Posterior cingulate gyrus (tissue), 11 donors: ENCODE measurements at regions not wholly inside any gene's neighbourhood (a gene's known extent, or its start where the extent isn't known, plus 50 kb on each side); places are given as distances from the start of the nearest gene placed in this dataset.
A peak's percentile ranks its signal among the peaks of the same experiment; 100 is the strongest.
"Not testable (repeated sequence)": the region's sequence is repeated elsewhere in the genome, so short reads cannot be mapped to it uniquely, and the experiment has no call there.

Source experiments
- DNase-seq, 10 donors: peaks; one replicate each; pipeline versions ENCODE4 v3.0.0 to v3.0.0-alpha.2; 2020 to 2021; ENCODE audit warnings: mixed read lengths in 3 of 10
- intact Hi-C: fragments of 100-400 bp; cut with DNase I; formaldehyde crosslinking; loops from one replicate; pipeline ENCODE4 v1.15.1; 2023

- intact Hi-C loops = no loop called here
- DNase-seq = no peak
Measured at GRCh38 chr4:183812567-183812966, 92.5 kb upstream of the STOX2 start.

- intact Hi-C loops = no loop called here
- DNase-seq = no peak
Measured at GRCh38 chr4:183814461-183814860, 90.6 kb upstream of the STOX2 start.

GRCh38 chr4:183816077-183816476, 89.0 kb upstream of the STOX2 start:
- DNase-seq = no peak
- intact Hi-C loops = no loop called here

GRCh38 chr4:183816882-183817509, 88.1 kb upstream of the STOX2 start:
- DNase-seq = no peak
- intact Hi-C loops = no loop called here

- intact Hi-C loops, DNase-seq: not testable (repeated sequence)
Measured at GRCh38 chr4:183818591-183818990, 86.5 kb upstream of the STOX2 start.

- intact Hi-C loops = no loop called here
- DNase-seq = no peak
Measured at GRCh38 chr4:183821076-183821853, 83.8 kb upstream of the STOX2 start.

- intact Hi-C loops = no loop called here
- DNase-seq = no peak
Measured at GRCh38 chr4:183823434-183823833, 81.7 kb upstream of the STOX2 start.

- intact Hi-C loops = no loop called here
- DNase-seq = no peak
Measured at GRCh38 chr4:183825346-183825745, 79.8 kb upstream of the STOX2 start.

- no peak for DNase-seq
Measured at GRCh38 chr4:183826461-183826860, 78.6 kb upstream of the STOX2 start.

GRCh38 chr4:183828125-183828524, 77.0 kb upstream of the STOX2 start:
- intact Hi-C loops = no loop called here
- no peak for DNase-seq

More at GRCh38 chr4:183826461-183826860, 78.6 kb upstream of the STOX2 start:
- intact Hi-C loops = no loop called here

- intact Hi-C loops = no loop called here
Measured at GRCh38 chr4:183828839-183829238, 76.3 kb upstream of the STOX2 start.

GRCh38 chr4:183830438-183830985, 74.6 kb upstream of the STOX2 start:
- no peak for DNase-seq
- intact Hi-C loops = no loop called here

More at GRCh38 chr4:183828839-183829238, 76.3 kb upstream of the STOX2 start:
- DNase-seq = no peak

- intact Hi-C loops = no loop called here
- no peak for DNase-seq
Measured at GRCh38 chr4:183831026-183831446, 74.1 kb upstream of the STOX2 start.

GRCh38 chr4:183831683-183832082, 73.4 kb upstream of the STOX2 start:
- DNase-seq = no peak
- intact Hi-C loops = no loop called here

- DNase-seq = no peak
Measured at GRCh38 chr4:183832776-183833450, 72.2 kb upstream of the STOX2 start.

GRCh38 chr4:183834252-183834651, 70.9 kb upstream of the STOX2 start:
- intact Hi-C loops = no loop called here
- peak in 8 of 10 donors; percentile 45 to 92 (median 64) for DNase-seq

More at GRCh38 chr4:183832776-183833450, 72.2 kb upstream of the STOX2 start:
- intact Hi-C loops = no loop called here

- intact Hi-C loops = loop anchor here (5.0 kb wide), 1 partner anchor 415 kb away; no protein-coding TSS in a partner anchor
- DNase-seq = no peak
Measured at GRCh38 chr4:183837222-183837621, 67.9 kb upstream of the STOX2 start.

GRCh38 chr4:183838987-183839712, 66.0 kb upstream of the STOX2 start:
- DNase-seq = no peak
- intact Hi-C loops = loop anchor here (5.0 kb wide), 1 partner anchor 413 kb away; no protein-coding TSS in a partner anchor

GRCh38 chr4:183840311-183840710, 64.8 kb upstream of the STOX2 start:
- intact Hi-C loops = loop anchor here (1.0 to 5.0 kb wide), 4 partner anchors 67 to 328 kb away; partner anchors contain the start of gene STOX2

GRCh38 chr4:183841001-183841400, 64.1 kb upstream of the STOX2 start:
- intact Hi-C loops = loop anchor here (2.0 to 5.0 kb wide), 2 partner anchors 66 to 258 kb away; partner anchors contain the start of gene STOX2
- no peak for DNase-seq

More at GRCh38 chr4:183840311-183840710, 64.8 kb upstream of the STOX2 start:
- DNase-seq = peak; percentile 67 to 97 (median 92)
